Vagina (tissue), 2 donors: ENCODE measurements at regions not wholly inside any gene's neighbourhood (a gene's known extent, or its start where the extent isn't known, plus 50 kb on each side); places are given as distances from the start of the nearest gene placed in this dataset.

Experiments used
- DNase-seq, 2 donors: peaks; one replicate each; pipeline ENCODE4 v3.0.0-alpha.2; 2017; ENCODE audit errors: extremely low spot score in 2 of 2
- H3K27ac ChIP-seq: fragments of 200-600 bp; sonication (generic); one replicate; pipeline ENCODE4 v1.5.1; 2019
- H3K27me3 ChIP-seq: fragments of 200-600 bp; sonication (generic); one replicate; pipeline ENCODE4 v1.5.1; 2019
- H3K36me3 ChIP-seq, 2 donors: fragments of 200-600 bp; sonication (generic); one replicate each; pipeline ENCODE4 v1.5.1; 2017 to 2019
- H3K4me1 ChIP-seq: fragments of 200-600 bp; sonication (generic); one replicate; pipeline ENCODE4 v1.5.1; 2019
- H3K4me3 ChIP-seq, 2 donors: fragments of 200-600 bp; sonication (generic); 1 replicate in 1 of 2; 2 replicates in 1 of 2; pipeline ENCODE4 v1.5.1; 2016 to 2019
- H3K9me3 ChIP-seq: fragments of 200-600 bp; sonication (generic); one replicate; pipeline ENCODE4 v1.5.1; 2019
- CTCF ChIP-seq, 3 experiments: fragments of 450-650 bp in 2 of 3; fragments of 200-600 bp in 1 of 3; sonication (generic) in 1 of 3; IDR thresholded peaks; one replicate each; pipeline ENCODE4 v1.5.1; 2017 to 2019; ENCODE audit warnings: antibody characterized with exemption in 3 of 3, mild to moderate bottlenecking in 2 of 3, moderate library complexity in 2 of 3
- POLR2A ChIP-seq, 2 donors: fragments of 450-650 bp; IDR thresholded peaks; one replicate each; pipeline ENCODE4 v1.6.1; 2017; ENCODE audit warnings: antibody characterized with exemption in 2 of 2, mild to moderate bottlenecking in 2 of 2, moderate library complexity in 2 of 2
- POLR2AphosphoS5 ChIP-seq, 2 donors: sonication (generic); formaldehyde crosslinking; IDR thresholded peaks; one replicate each; pipeline ENCODE4 v1.9.0; 2017; ENCODE audit warnings: antibody characterized with exemption in 2 of 2, mild to moderate bottlenecking in 2 of 2, low read depth in 1 of 2; ENCODE audit not compliant: insufficient read depth in 1 of 2
- intact Hi-C: fragments of 100-400 bp; cut with DNase I; formaldehyde crosslinking; loops from one replicate; pipeline ENCODE4 v1.15.1; 2023

GRCh38 chr5:34551911-34552433, 104.2 kb upstream of the RAI14 start:
- TF ChIP-seq CTCF (IDR thresholded peaks at IDR 0.05) (no peak), POLR2A (IDR thresholded peaks at IDR 0.05) (no peak), POLR2AphosphoS5 (IDR thresholded peaks at IDR 0.05; ENCODE audit: insufficient read depth in 1 of 2, low read depth in 1 of 2) (peak in 1 of 2 donors; percentile 39)
- intact Hi-C loops, result no loop called here
- Histone ChIP-seq H3K9me3 (no peaks in the 10 kb centered on the region), H3K27me3 (no peaks in the 10 kb centered on the region), H3K36me3 (no peaks in the 10 kb centered on the region), H3K4me3 (no peak overlapping the region), H3K4me1 (peaks cover 6% of the 10 kb centered on the region), H3K27ac (peak overlapping the region; percentile 3)
- DNase-seq, result no peak

GRCh38 chr5:34552686-34553085, 103.4 kb upstream of the RAI14 start:
- Histone ChIP-seq H3K9me3 (no peaks in the 10 kb centered on the region), H3K4me3 (no peak overlapping the region), H3K36me3 (no peaks in the 10 kb centered on the region), H3K27ac (peak overlapping the region; percentile 3), H3K4me1 (peaks cover 6% of the 10 kb centered on the region), H3K27me3 (no peaks in the 10 kb centered on the region)
- intact Hi-C loops, result no loop called here
- DNase-seq, result no peak
- TF ChIP-seq POLR2A (IDR thresholded peaks at IDR 0.05) (no peak), POLR2AphosphoS5 (IDR thresholded peaks at IDR 0.05; ENCODE audit: insufficient read depth in 1 of 2, low read depth in 1 of 2) (no peak), CTCF (IDR thresholded peaks at IDR 0.05) (no peak)

- Histone ChIP-seq H3K36me3 (no peaks in the 10 kb centered on the region), H3K9me3 (no peaks in the 10 kb centered on the region), H3K27ac (no peak overlapping the region), H3K4me1 (peaks cover 6% of the 10 kb centered on the region), H3K4me3 (no peak overlapping the region), H3K27me3 (no peaks in the 10 kb centered on the region)
- intact Hi-C loops, result no loop called here
- no peak for DNase-seq
- TF ChIP-seq POLR2AphosphoS5 (IDR thresholded peaks at IDR 0.05; ENCODE audit: insufficient read depth in 1 of 2, low read depth in 1 of 2) (no peak), CTCF (IDR thresholded peaks at IDR 0.05) (no peak), POLR2A (IDR thresholded peaks at IDR 0.05) (no peak)
Observed at GRCh38 chr5:34553581-34553980, 102.5 kb upstream of the RAI14 start.

- H3K36me3 ChIP-seq, result no peaks in the 10 kb centered on the region
Observed at GRCh38 chr5:34554641-34555040, 101.5 kb upstream of the RAI14 start.

More at GRCh38 chr5:34554641-34555040, 101.5 kb upstream of the RAI14 start:
- no peak overlapping the region for H3K27ac ChIP-seq
- H3K4me1 ChIP-seq, result peaks cover 6% of the 10 kb centered on the region
- TF ChIP-seq POLR2AphosphoS5 (IDR thresholded peaks at IDR 0.05; ENCODE audit: insufficient read depth in 1 of 2, low read depth in 1 of 2) (no peak), CTCF (IDR thresholded peaks at IDR 0.05) (no peak), POLR2A (IDR thresholded peaks at IDR 0.05) (no peak)
- DNase-seq, result no peak
- no peak overlapping the region for H3K4me3 ChIP-seq
- no peaks in the 10 kb centered on the region for H3K9me3 ChIP-seq
- intact Hi-C loops, result no loop called here
- H3K27me3 ChIP-seq, result no peaks in the 10 kb centered on the region
